Smooth muscle cell (in vitro differentiated cells): ENCODE measurements at regions not wholly inside any gene's neighbourhood (a gene's known extent, or its start where the extent isn't known, plus 50 kb on each side); places are given as distances from the start of the nearest gene placed in this dataset.

Source experiments
- DNase-seq: peaks from one replicate; lab custom pipeline; 2025; ENCODE audit not compliant: unreplicated experiment; lab: John Stamatoyannopoulos, UW
- H2AFZ ChIP-seq: fragments of 200-600 bp; sonication (generic); 2 replicates; pipeline ENCODE4 v1.6.0; 2016; ENCODE audit warnings: antibody characterized with exemption, low read depth, mild to moderate bottlenecking
- H3F3A ChIP-seq: fragments of 200-600 bp; sonication (generic); 2 replicates; pipeline ENCODE4 v1.6.0; 2017; ENCODE audit warnings: antibody characterized with exemption, low read depth
- H3K27ac ChIP-seq: fragments of 200-600 bp; sonication (generic); 2 replicates; pipeline ENCODE4 v1.5.1; 2016; ENCODE audit warnings: low read depth, mild to moderate bottlenecking
- H3K27me3 ChIP-seq: fragments of 200-600 bp; sonication (generic); 2 replicates; pipeline ENCODE4 v1.6.1; 2016; ENCODE audit warnings: low read depth, mild to moderate bottlenecking
- H3K36me3 ChIP-seq: fragments of 200-600 bp; sonication (generic); 2 replicates; pipeline ENCODE4 v1.5.1; 2016; ENCODE audit warnings: low read depth
- H3K4me1 ChIP-seq: fragments of 200-600 bp; sonication (generic); 2 replicates; pipeline ENCODE4 v1.5.1; 2016; ENCODE audit warnings: low read depth
- H3K4me2 ChIP-seq: fragments of 200-600 bp; sonication (generic); 2 replicates; pipeline ENCODE4 v1.6.0; 2016; ENCODE audit warnings: mild to moderate bottlenecking
- H3K4me3 ChIP-seq: fragments of 200-600 bp; sonication (generic); 2 replicates; pipeline ENCODE4 v1.5.1; 2016; ENCODE audit warnings: mild to moderate bottlenecking
- H3K79me2 ChIP-seq: fragments of 200-600 bp; sonication (generic); 2 replicates; pipeline ENCODE4 v1.6.0; 2016; ENCODE audit warnings: low read depth, mild to moderate bottlenecking
- H3K9ac ChIP-seq: fragments of 200-600 bp; sonication (generic); 2 replicates; pipeline ENCODE4 v1.6.0; 2016; ENCODE audit warnings: low read depth
- H3K9me3 ChIP-seq: fragments of 200-600 bp; sonication (generic); replicated peaks from 2 replicates; pipeline ENCODE4 v1.5.1; 2016; ENCODE audit warnings: low read depth
- H4K20me1 ChIP-seq: fragments of 200-600 bp; sonication (generic); 2 replicates; pipeline ENCODE4 v1.6.0; 2016; ENCODE audit warnings: low read depth
- CTCF ChIP-seq: fragments of 200-600 bp; sonication (generic); IDR thresholded peaks from 2 replicates; pipeline ENCODE4 v1.5.1; 2017; ENCODE audit warnings: borderline replicate concordance, mild to moderate bottlenecking, antibody characterized with exemption; ENCODE audit not compliant: insufficient read depth, poor library complexity, severe bottlenecking
- WGBS: methylation state at CpG from one replicate; pipeline ENCODE4 v1.1.7; 2016; ENCODE audit warnings: low lambda C conversion rate; 5-methylcytosine and 5-hydroxymethylcytosine counted together

GRCh38 chr6:56845032-56845431, 109.9 kb upstream of the BEND6 start:
- no peak for TF ChIP-seq CTCF
- H3K79me2 ChIP-seq, result peaks cover 30% of the 10 kb centered on the region
- H3F3A ChIP-seq, result peaks cover 3% of the 10 kb centered on the region
- no peak for DNase-seq
- peaks cover 25% of the 10 kb centered on the region for H3K4me1 ChIP-seq
- no peaks in the 10 kb centered on the region for H3K36me3 ChIP-seq
- H3K4me2 ChIP-seq, result no peak overlapping the region
- no peaks in the 10 kb centered on the region for H3K27me3 ChIP-seq
- H3K27ac ChIP-seq, result no peak overlapping the region
- H3K9me3 ChIP-seq, result no peaks in the 10 kb centered on the region
- H3K4me3 ChIP-seq, result no peak overlapping the region
- WGBS, result 88% methylated on average over 3 of the region's 3 CpGs
- H3K9ac ChIP-seq, result no peak overlapping the region
- no peaks in the 10 kb centered on the region for H4K20me1 ChIP-seq
- no peak overlapping the region for H2AFZ ChIP-seq

GRCh38 chr6:56843476-56844349, 111.2 kb upstream of the BEND6 start:
- no peaks in the 10 kb centered on the region for H3K36me3 ChIP-seq
- TF ChIP-seq CTCF, result peak; percentile 43
- peaks cover 3% of the 10 kb centered on the region for H3F3A ChIP-seq
- H3K4me3 ChIP-seq, result peak overlapping the region; percentile 80
- peak overlapping the region; percentile 98 for H3K4me2 ChIP-seq
- no peak overlapping the region for H3K9ac ChIP-seq
- peaks cover 31% of the 10 kb centered on the region for H3K4me1 ChIP-seq
- DNase-seq, result peak; percentile 51
- H3K9me3 ChIP-seq, result no peaks in the 10 kb centered on the region
- under 1% methylated on average over 39 of the region's 87 CpGs for WGBS
- no peaks in the 10 kb centered on the region for H4K20me1 ChIP-seq
- peaks cover 43% of the 10 kb centered on the region for H3K79me2 ChIP-seq
- no peak overlapping the region for H2AFZ ChIP-seq
- no peak overlapping the region for H3K27ac ChIP-seq
- H3K27me3 ChIP-seq, result no peaks in the 10 kb centered on the region

GRCh38 chr6:56842686-56843475, 112.0 kb upstream of the BEND6 start:
- WGBS, result 1% methylated on average over 41 of the region's 47 CpGs
- no peak for TF ChIP-seq CTCF
- no peak for DNase-seq
- peaks cover 35% of the 10 kb centered on the region for H3K4me1 ChIP-seq
- H4K20me1 ChIP-seq, result no peaks in the 10 kb centered on the region
- H2AFZ ChIP-seq, result peak overlapping the region; percentile 75
- H3K27ac ChIP-seq, result peak overlapping the region; percentile 26
- H3K4me2 ChIP-seq, result peak overlapping the region; percentile 98
- peaks cover 3% of the 10 kb centered on the region for H3F3A ChIP-seq
- H3K79me2 ChIP-seq, result peaks cover 44% of the 10 kb centered on the region
- no peaks in the 10 kb centered on the region for H3K27me3 ChIP-seq
- H3K4me3 ChIP-seq, result peak overlapping the region; percentile 80
- no peaks in the 10 kb centered on the region for H3K36me3 ChIP-seq
- no peaks in the 10 kb centered on the region for H3K9me3 ChIP-seq
- peak overlapping the region; percentile 64 for H3K9ac ChIP-seq
